ENCODE measurements at regions not wholly inside any gene's neighbourhood (a gene's known extent, or its start where the extent isn't known, plus 50 kb on each side); places are given as distances from the start of the nearest gene placed in this dataset.
"Not testable (repeated sequence)": the region's sequence is repeated elsewhere in the genome, so short reads cannot be mapped to it uniquely, and the experiment has no call there.

DNA sequence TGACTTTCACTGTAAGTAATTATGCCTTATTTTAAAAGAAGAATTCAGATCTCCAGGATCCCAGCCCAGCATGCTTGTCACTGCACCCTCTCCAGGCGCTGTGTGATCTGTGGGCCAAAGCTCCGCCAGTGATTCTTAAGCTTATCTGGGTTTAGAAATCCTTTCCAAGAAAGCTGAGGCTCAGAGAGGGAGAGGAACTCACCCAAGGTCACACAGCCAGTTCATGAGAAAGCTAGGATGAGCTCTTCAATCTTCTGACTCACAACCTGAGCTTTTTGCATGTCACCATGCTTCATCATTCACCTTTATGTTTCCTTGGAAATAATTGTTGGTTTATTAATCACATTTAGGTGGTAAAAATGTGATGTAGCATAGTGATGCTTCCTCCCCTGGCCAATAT is 136.6 kb upstream of the HAND1 start:
- DNase-seq, result no peak

DNA sequence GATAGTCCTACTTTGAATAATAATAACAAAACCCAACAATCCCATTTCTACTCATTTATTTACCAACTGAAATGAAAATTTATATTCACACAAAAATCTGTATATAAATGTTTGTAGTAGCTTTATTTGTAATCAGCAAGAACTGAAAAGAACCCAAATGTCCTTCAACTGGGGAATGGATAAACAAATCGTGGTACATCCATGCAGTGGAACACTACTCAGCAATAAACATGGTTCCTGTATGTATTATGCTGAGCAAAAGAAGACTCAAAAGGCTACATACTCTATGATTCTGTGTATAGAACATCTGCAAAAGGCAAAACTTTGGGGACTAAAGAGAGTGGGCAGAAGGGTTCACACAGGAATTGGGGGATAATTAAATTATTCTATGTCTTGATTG is 136.1 kb upstream of the HAND1 start:
- no peak for DNase-seq

DNA sequence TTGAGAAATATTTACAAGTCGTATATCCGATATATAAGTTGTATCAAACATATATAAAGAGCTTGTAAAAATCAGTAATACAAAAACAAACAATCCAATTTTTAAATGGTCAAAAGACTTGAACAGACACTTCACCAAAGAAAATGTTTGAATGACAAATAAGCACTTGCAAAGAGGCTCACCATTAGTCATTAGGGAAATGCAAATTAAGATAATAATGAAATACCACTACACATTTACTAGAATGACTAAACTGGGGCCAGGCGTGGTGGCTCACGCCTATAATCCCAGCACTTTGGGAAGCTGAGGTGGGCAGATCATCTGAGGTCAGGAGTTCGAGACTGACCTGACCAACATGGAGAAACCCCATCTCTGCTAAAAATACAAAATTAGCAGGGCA is 134.6 kb upstream of the HAND1 start:
- DNase-seq, result no peak

DNA sequence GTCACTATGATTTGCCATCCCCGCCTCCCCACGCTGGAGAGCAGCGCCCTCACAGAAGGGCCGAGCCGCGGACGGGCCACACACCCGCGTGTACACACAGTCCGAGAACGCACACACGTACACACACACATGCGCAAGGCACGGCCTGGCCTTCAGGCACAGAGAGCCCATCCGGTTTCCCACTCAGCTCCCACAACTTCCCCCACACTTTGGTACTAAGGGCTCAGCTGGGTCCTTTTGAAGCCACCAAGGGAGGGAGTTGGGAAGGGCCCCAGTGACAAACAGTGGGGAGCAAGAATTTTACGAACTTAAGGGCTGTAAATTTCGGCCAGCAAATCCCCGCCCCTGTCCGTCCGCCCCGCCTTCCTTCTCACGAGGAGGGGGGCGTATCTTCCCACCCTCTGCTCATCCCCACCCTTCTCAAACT is 133.3 kb upstream of the HAND1 start:
- no peak for DNase-seq

DNA sequence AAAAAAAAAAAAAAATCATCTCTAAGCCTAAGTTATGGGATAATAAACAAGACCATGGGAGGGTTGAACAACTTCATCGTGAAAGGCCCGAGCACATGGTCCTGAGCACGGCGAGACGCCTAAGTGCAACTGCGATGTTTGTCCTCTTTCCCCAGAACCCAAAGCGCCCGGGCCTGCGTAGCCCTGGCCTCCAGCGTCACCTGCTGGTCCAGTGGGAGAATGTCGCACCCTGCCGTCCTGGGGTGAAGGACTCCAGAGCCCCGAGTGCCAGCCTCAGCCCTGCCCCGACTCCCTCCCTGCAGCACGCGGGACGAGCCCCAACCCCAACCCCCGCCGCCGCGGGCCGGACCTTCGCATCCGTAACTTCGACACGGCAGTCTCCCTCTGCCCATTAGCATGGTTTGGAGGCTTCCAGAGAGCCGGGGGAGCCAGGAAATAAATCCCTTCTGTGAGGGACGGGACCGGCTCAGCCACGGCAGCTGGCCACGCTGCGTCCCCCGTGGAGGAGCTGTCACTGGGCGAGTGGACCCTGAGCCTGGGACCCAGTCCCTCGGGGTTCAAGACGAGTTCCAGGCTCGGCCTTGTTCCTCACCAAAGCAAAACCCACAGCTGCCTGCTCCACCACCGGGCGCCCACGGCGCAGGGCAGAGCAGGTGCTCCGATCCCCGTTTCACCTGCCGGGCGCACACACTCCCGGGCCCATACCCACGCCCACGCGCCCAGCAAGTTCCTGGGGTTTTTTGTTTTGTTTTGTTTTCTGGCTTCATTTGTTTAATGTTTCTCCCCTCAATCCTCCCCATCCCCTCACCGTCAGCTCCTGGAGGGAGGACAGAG is 132.5 kb upstream of the HAND1 start:
- DNase-seq, result peak; percentile 3

DNA sequence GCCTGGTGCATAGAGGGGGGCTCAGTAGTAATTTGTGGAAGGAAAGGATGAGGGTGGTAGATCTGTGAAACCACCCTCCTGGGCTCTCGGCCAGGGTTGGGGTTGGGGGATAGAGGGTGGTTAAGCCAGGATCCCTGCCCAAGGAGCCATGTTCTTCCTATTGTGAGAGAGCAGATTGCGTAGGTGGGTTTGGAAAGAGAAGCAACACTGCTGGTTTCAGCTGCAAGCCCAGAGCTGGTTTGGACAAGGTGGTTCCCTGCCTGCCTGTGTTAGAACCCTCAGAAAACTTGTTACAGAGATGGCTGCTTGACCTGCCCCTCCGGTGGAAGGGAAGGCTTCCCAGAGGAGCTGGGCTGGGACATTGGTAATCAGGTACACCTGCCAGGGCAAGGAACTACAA is 131.2 kb upstream of the HAND1 start:
- no peak for DNase-seq

DNA sequence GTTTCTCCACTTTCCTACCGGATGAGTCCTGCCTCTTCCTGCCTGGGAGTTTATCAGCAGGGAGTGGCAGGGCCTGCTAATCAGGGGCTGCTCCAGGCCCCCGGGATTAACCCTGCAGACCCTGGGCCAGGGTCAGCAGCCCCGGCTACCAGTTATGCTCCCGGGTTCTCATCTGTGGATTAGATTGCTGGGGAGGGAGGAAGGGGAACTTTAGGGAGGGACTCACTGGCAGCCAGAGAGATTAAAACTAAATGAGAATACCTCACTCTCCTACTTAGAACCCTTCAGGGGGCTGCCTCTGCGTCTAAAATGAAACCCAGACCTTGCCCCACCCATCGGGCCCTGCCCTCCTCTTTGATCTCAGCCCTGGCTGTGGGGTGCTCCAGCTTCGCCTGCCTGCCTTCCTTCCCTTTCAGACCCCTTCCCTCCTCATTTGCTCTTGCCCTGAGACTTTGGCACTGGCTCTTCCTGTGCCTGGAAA is 130.5 kb upstream of the HAND1 start:
- DNase-seq, result no peak

DNA sequence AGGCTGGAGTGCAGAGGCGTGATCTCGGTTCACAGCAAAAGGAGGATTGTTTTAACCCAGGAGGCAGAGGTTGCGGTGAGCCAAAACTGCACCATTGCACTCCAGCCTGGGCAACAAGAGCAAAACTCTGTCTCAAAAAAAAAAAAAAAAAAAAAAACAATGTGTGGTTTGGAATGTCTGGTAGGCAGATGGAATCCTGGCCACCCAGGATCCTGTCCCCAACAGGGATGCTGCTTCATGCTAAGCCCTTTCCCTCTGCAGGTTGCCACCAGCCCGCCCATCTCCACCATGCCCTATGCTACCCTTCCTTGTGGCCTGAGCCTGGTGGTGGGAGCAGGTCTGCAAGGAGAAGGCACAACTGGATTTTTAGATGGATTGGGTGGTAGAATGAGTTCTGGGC is 129.7 kb upstream of the HAND1 start:
- DNase-seq, result no peak

DNA sequence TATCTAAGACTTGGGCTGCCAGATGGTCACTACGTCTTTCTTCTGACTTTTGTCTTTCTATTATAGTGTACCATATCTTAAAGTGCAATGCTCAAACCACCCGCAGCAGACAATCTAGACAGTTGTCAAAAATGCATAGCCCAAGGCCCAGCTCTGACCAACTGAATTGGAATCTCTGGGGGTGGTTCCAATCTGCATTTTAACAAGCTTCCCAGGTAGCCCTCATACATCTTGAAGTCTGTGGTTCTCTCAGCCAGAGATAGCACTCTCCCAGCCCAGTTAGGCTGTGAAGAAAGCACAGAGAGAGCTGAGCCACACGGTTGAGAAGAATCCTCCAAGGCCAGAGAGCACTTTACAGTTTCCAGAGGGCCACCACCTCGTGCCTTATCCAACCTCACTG is 128.2 kb upstream of the HAND1 start:
- no peak for DNase-seq

DNA sequence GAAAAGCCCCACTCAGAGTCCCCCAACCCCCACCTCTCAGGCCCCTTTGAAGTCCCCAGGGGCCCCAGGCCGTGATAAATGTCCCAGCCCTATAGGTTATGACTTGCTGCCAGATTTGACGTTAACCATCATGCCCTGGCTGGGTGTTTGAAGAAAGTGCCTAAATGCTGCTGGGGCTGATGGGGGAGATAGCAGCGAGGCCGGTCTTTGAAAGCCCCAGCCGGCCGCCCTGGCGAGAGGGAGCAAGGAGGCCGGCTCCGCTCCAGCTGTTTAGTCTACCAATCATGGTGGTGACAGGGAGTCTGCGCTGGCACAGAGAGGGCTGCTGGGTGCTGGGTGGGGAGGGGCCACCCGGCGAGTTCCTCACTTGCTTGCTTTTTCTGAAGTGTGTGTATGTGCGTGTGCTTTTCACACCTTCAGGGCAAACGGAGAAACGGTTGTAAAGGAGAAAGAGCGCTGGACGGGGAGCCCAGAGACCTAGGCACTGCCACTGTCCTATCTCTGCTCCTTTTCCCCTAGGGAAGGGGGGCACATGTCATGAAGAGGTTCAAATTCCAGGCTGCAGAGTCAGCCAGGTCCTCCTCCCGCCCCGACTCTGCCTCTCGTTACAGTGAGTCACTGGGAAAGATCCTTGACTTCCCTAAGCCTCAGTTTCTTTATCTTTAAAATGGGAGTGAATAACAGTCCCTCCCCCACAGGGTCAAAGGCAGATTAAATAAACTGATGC is 126.1 kb upstream of the HAND1 start:
- DNase-seq, result no peak

DNA sequence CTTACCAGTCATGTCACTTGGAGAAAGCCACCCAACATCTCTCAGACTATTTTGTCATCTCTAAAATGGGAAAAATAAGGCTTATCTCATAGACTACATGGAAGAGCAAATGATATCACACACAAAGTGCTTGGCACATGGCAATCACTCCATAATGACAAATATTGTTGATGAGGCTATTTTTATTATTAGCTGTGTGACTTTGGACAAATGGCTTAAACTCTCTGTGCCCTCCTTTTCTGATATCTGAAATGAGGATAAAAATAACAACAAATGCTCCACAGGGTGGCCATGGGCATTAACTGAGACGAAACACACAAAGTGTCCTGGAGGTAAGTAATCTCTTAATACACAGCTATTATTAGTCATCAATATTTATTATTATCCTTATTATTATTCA is 125.5 kb upstream of the HAND1 start:
- no peak for DNase-seq

DNA sequence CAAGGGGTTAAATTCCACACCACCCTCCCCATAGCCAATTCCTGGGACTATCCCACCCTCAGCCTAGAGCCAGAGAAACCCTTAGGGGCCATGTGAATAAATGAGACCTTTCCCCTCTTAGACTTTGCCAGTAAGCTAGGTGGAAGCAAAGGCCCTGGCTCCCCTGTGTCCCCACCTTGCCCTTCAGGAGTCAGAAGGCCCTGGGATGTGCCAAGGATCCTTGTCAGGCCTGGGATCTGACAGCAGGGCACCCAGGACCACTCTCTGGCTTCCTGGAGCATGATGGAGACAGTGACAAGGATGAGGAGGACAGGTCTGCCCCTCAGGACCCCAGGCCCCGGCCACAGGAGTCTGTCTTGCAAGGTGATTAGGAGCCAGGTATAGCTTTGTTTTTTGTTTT is 125.0 kb upstream of the HAND1 start:
- DNase-seq, result no peak

DNA sequence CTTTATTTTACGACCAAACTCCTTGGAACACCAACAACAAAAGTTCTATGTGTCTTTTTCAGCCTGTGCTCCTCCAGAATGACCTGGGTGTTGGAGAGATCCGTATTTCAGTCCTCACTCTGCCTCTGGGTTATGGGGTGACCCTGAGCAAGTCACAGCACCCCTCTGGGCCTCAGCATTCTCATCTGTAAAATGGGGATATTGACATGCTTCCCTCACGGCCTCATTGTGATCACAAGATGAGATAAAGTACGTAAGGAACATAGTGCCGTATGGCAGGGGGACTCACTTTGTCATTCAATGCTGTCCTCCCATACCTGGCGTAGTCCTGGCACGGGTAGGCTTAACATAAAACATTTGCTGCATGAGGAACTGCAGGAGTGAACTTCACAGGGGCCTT is 123.0 kb upstream of the HAND1 start:
- no peak for DNase-seq

DNA sequence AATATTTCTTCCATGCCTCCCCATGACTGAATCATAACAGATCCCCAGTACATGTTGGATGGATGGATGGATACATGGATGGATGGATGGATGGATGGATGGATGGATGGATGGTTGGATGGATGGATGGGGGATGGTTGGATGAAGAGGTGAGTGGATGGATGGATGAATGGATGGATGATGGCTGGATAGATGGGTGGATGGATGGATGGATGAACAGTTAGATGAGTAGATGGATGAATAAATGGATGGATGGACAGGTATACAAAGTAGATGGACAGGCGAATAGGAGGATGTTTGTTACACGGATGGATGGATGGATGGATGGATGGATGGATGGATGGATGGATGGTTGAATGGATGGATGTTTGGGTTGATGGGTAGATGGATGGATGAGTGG is 120.0 kb upstream of the HAND1 start:
- no peak for DNase-seq

DNA sequence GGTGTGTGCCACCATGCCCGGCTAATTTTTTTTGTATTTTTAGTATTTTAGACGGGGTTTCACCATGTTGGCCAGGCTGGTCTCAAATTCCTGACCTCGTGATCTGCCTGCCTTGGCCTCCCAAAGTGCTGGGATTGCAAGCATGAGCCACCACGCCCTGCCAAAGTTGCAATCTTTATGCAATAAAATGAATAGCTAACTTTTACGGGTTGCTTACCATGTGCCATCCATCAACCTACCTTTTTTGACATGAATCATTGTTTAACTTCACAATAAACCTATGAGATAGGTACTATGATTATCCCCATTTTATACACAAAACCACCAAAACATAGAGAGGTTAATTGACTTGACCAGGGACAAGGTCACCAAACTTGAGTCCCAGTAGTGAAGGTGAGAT is 118.8 kb upstream of the HAND1 start:
- DNase-seq, result not testable (repeated sequence)

DNA sequence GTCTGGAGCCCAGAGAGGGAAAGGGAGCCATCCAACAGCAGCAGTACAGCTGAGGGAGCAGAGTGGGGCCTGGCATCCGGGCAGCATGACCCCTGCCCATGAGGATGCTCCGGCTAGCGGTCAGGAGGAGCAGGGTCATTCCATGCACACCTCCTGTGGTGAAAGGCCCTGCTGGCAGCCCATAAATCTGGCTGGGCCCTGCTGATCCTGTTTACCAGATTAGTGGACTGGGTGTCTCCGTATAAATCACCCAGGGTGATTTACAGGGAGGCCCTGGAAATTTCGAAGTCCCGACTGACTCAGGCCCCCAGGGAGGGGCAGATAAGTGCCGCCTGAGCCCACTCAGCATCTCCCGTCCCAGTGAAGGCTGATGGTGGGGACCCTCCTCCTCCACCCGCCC is 117.6 kb upstream of the HAND1 start:
- DNase-seq, result no peak

DNA sequence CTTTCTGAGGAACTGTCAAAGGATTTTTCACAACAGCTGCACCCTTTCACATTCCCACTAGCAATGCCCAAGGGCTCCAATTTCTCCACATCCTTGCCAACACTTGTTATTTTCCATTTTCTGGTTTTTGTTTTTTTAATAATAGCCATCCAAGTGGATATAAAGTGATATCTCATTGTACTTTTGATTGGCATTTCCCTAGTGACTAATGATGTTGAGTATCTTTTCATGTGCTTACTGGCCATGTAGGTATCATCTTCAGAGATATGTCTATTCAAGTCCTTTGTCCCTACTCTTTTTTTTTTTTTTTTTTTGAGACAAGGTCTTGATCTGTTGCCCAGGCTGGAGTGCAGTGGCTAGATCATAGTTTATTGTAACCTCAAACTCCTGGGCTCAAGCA is 115.8 kb upstream of the HAND1 start:
- no peak for DNase-seq

DNA sequence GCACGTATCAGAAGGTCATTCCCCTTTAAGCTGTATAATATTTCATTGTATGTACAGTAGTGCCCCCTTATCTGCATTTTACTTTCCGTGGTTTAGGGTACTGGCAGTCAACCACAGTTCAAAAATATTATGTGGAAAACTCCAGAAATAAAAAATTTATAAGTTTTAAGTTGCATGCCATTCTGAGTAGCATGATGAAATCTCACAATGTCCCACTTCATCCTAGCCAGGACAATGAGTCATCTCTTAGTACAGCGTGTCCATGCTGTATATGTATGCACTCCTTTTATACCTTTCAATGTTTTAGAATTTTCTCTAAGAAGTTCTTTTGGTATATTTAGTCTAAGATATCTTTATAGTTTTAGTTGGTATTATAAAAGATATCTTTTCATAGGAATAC is 115.0 kb upstream of the HAND1 start:
- no peak for DNase-seq

DNA sequence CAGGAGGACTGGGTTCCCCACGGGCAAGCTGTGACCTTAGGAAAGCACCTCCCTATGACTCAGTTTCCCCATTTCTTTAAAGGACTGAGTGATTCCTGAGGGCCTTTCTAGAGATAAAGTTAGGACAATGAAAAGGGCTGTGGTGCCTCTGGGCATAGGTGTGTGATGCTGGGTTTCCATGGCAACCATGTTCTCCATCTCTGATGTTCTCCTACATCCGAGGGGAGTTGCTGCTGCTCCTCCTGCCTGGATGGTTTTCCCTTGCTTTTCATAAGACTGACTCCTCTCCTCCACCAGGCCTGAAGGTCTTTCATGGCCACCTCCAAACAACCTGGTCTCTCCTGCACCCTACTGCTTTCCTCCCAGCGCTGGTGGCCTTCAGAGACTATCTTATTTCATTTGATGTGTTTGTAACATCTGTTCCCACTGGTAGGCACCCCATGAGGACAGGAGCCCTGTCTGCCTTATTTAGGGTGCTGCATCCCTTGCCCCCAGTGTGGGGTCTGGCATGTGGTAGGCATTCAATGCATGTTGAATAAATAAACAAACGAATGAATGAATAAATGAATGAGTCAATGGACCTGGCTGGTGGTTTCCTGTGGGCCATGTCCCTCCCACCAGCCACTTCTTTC is 112.2 kb upstream of the HAND1 start:
- DNase-seq, result no peak

DNA sequence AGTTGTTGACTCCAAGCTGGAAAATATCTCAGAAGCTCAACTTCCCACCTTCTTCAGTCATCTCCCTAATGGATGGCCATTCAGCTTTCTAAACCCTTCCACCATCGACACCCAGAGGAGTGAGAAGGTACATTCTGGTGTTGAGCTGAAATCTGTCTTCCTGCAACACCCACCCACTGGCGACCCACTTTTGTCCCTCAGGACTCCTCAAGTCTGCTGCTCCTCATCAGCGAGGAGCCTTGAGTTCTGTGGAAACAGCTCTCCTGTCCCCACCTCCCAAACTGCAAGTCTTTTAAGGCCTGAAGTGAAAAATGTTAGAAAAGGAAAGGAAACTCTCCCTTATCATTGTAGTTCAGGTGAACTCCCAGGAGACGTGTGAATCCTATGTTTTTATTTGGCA is 111.5 kb upstream of the HAND1 start:
- DNase-seq, result no peak

DNA sequence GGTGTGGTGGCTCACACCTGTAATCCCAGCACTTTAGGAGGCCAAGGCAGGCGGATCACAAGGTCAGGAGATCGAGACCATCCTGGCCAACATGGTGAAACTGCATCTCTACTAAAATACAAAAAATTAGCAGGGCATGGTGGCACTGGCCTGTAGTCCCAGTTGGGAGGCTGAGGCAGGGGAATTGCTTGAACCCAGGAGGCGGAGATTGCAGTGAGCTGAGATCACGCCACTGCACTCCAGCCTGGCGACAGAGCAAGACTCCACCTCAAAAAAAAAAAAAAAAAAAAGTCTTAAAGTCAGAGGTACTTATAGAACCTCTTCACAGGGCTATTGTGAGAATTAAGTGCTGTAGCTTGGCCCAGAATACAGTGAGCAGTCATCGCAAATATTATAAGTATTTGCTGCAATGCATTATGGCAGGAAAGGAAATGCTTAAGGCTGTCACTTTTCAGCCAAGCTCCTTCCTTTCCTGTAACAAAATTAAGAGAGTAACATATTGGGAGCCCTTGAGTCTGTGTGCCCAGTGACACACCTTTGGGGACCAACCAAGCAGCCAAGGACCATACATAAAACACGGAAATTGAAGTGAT is 110.9 kb upstream of the HAND1 start:
- not testable (repeated sequence) for DNase-seq

DNA sequence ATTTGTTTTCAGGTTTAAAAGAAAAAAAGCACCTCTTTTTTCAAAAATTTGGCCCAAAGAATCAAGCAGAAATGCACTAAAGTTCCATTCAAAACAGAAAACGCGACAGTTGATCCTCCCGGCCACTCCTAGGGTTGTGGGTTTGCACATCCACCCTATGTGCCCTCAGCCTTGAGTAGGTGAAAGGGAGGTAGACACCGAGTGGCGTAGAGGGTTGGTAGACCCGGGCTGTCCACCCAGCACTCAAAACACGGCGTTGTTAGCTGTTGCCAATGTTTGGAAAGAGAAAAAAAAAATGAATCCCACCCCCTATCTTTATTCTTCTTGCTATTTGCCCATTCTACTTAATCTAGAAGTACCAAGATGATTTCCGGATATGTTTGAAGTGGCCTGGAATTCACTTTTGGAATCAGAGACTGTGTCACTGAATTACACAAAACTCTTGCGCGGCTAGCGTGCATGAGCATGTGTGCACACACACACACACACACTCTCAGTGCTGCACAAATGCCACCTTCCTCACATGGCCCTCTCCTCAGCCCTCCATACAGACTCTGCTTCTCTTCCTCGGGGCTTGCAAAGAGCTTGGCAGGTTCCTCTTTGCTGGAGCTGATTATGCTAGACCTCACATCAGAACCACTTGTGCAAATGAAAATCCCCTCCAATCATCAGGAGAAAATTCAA is 110.2 kb upstream of the HAND1 start:
- DNase-seq, result no peak
